GM12873 (cell line): ENCODE measurements at regions not wholly inside any gene's neighbourhood (a gene's known extent, or its start where the extent isn't known, plus 50 kb on each side); places are given as distances from the start of the nearest gene placed in this dataset.

Experiments
- TF ChIP-seq, protein P1 (sequence below): IDR thresholded peaks from 2 replicates; pipeline ENCODE4 v1.5.1; 2012; ENCODE audit warnings: low read depth, mild to moderate bottlenecking, moderate library complexity, low read length, control low read depth; ENCODE audit not compliant: insufficient read depth; ENCODE audit errors: missing control alignments

- TF ChIP-seq, protein P1, sequence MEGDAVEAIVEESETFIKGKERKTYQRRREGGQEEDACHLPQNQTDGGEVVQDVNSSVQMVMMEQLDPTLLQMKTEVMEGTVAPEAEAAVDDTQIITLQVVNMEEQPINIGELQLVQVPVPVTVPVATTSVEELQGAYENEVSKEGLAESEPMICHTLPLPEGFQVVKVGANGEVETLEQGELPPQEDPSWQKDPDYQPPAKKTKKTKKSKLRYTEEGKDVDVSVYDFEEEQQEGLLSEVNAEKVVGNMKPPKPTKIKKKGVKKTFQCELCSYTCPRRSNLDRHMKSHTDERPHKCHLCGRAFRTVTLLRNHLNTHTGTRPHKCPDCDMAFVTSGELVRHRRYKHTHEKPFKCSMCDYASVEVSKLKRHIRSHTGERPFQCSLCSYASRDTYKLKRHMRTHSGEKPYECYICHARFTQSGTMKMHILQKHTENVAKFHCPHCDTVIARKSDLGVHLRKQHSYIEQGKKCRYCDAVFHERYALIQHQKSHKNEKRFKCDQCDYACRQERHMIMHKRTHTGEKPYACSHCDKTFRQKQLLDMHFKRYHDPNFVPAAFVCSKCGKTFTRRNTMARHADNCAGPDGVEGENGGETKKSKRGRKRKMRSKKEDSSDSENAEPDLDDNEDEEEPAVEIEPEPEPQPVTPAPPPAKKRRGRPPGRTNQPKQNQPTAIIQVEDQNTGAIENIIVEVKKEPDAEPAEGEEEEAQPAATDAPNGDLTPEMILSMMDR: no peak
Measured at GRCh38 chr3:70800951-70801350, 488.5 kb upstream of the MDFIC2 start.

GRCh38 chr3:70789878-70790277 lies 477.4 kb upstream of the MDFIC2 start:
- TF ChIP-seq, protein P1: no peak

DNA sequence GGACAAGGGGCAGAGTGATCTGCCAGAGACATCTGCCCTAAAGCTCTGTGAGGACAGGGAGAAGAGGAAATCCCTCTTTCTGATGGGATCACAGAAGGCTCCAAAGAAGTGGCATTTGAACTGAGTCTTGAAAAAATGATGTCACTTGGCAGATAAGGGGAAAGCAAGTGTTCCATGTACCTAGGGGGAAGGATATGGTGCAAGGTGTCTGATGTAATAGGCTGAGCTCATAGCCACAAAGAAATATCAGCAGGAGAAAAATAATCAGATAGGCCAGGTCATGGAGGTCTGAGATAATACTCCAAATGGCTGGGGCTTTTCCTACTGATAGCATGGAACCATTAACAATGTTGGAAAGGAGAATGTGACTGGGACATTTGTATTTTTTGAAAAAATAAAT lies 468.4 kb upstream of the MDFIC2 start:
- TF ChIP-seq, protein P1: no peak

GRCh38 chr3:70779296-70779695 lies 466.9 kb upstream of the MDFIC2 start:
- TF ChIP-seq, protein P1: no peak

GRCh38 chr3:70776081-70776480 lies 463.6 kb upstream of the MDFIC2 start:
- TF ChIP-seq, protein P1: no peak

GRCh38 chr3:70775257-70775656 lies 462.8 kb upstream of the MDFIC2 start:
- TF ChIP-seq, protein P1: no peak

GRCh38 chr3:70774641-70775040 lies 462.2 kb upstream of the MDFIC2 start:
- TF ChIP-seq, protein P1: no peak
